ENCODE measurements at regions not wholly inside any gene's neighbourhood (a gene's known extent, or its start where the extent isn't known, plus 50 kb on each side); places are given as distances from the start of the nearest gene placed in this dataset.

DNA sequence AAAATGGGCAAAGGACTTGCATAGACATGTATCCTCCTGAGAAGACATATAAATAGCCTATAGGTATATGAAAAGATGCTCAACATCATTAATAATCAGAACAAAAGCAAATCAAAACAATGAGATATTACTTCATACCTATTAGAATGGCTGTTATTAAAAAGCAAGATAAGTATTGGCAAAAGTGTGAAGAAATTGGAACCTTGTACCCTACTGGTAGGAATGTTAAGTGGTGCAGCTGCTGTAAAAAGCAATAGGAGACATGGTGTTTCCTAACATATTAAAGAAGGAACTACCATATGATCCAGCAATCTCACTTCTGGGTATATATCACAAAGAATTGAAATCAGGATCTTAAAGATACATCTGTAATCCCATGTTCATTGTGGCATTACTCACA lies 69.8 kb upstream of the PRR16 start:
- TF ChIP-seq GATA2 (IDR thresholded peaks at IDR 0.05; ENCODE audit: low read depth, low read length) (no peak), GATA3 (IDR thresholded peaks at IDR 0.05; ENCODE audit: low read depth, low read length) (no peak)
